ENCODE measurements at regions not wholly inside any gene's neighbourhood (a gene's known extent, or its start where the extent isn't known, plus 50 kb on each side); places are given as distances from the start of the nearest gene placed in this dataset.

DNA sequence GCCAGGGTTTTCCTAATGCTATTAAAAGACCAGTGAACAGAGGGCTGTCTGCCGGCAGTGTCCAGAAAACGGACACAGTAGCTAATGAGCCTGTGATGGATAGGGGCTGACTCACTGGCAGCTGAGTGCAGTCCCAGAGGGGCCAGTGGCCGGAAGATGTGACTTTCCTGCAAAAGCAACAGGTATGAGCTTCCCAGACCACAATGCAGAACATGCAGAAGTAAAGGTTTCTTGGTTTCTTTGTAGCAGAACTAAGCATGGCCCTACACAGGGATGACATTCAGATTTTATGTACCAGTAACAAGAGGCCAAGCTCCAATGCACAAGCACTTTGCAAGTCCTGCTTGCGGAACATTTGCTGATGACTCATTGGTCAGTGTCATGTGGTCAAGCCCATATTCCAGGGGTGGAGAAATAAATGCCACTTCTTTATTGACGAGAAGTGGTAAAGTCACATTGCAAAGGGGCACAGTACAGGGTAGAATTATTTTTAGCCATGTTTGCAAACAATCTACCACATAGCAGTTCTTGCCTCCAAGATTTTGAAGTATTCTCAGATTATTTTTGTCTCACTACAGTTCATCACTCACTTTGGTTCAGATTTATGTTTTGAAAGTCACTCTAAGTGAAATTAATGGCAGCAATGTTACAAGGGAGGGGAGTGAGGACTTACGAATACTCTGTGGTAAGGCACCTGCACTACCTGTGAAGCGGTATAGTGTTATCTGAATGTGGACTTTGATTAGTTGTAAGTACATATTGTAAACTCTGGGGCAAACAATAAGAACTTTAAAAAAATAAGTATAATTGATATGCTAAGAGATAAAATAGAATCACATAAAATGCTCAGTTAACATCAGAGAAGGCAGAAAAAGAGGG lies 263.3 kb downstream of the ABHD5 start:
- no peak for DNase-seq

DNA sequence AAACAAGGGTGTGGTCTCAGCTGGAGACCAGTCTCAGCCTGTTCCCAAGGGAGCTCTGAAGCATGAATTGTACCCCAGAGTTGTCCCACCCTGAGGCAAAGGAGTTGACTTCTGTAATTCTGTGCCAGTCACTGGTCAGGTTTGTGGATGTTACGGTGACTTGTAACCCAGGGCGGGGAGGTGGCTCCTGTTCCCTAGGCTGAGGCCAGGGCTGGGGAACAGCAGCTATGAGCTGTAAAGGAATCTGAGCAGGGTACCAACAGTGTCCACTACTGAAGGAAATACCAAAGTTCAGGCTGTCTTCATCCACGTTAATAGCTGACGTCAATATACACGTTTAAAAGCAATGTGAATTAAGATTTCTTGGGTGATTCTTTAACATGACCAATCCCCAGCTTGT lies 266.2 kb downstream of the ABHD5 start:
- no peak for DNase-seq

DNA sequence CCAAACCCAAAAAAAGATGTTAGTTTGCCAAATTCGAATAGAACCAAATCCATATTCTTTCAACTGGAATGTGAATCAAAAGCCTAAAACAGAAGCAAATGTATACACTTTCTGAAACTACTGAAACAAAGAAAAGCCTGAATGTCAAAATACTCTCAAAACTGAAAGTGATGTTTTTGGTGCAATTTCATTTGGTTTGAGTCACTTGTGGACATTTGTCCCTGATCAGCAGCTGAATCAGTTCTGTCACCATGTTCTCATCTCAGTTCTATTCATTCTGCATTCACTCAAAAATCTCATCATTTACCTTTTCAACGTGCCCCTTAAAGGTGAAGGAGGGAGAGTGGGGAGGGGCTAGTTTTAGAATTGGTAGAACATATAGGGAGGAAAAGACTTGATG lies 266.8 kb downstream of the ABHD5 start:
- DNase-seq: no peak

GRCh38 chr3:43958005-43958770 lies 267.4 kb downstream of the ABHD5 start:
- DNase-seq: no peak

- DNase-seq: no peak
These were observed 268.2 kb downstream of the ABHD5 start for GRCh38 chr3:43958973-43959372.

DNA sequence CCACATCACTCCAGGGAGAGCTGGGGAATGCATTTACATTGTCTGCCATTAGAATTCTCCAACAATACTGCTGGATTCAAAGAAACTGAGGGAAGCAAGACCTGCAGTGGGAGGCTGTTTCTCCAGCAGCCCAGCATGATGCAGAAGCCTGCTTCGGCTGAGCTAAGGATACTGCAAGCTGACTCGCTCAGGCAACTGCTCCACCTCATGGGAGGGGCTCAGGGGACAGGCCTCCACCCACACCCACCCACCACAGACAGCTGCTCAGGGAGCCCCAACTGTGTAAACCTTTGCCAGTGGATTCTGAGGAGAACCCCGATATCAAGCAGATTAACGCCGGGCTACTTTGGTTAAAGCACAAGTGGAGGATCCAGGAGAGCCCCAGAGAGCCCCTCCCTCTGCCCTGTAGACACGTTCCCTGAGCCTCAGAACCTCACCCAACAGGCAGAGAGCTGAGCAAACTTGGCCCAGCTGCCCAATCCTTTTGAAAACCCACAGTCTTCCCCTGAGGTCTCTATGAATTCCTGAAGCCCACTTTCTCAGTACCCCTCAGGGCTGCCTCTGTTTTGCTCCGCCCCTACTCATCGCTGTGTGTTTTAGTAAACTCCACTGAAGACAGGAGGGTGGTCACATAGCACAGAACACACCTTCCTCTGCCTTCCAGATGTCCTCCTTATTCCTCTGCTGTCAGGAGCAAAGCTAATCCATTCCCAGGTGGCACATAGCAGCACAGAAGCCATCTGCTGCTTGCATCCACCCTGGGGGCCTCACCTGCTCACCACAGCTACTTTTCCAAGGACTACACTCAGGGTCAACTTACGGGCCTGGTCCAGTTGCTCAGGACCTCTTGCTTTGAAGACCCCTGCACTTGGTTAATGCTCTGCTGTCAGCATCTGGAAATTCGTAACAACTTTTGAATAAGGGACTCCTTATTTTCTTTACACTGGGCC lies 269.0 kb downstream of the ABHD5 start:
- no peak for DNase-seq

DNA sequence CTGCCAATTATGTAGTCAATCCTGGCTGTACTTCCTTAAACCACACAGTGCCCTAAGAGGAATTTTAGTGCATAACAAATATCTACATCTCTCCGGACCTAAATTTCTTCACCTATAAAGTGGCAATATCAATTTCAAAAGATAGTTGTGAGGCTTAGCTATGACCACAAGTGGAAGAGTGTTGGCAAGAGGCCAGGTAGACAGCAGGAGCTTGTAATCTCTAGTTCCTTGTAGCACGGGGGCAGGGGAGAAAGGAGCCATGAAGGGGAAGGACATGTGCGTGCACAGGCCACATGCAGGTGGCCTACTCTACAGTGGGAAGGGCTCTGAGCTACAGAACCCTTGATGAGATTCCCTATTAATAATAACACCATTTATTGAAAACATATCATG lies 269.7 kb downstream of the ABHD5 start:
- no peak for DNase-seq

DNA sequence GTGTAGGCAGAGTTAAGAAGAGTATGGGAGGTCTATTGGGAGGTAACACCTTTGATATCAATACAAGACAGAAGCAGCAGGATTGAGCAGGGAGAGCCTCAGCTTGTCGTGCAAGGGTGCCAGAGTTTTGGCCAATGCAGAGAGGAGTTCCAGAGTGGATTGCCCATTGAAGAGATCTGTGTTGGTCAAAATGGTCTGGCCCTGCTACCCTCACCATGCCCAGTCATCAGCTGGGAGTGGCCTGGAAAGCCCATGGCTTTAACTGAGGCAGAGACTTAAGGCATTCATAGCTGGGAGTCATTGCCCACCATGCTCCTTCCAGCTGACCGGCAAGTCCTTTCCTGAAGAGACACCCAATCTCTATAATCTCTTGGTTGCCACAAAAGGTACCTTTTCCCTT lies 271.3 kb downstream of the ABHD5 start:
- no peak for DNase-seq

DNA sequence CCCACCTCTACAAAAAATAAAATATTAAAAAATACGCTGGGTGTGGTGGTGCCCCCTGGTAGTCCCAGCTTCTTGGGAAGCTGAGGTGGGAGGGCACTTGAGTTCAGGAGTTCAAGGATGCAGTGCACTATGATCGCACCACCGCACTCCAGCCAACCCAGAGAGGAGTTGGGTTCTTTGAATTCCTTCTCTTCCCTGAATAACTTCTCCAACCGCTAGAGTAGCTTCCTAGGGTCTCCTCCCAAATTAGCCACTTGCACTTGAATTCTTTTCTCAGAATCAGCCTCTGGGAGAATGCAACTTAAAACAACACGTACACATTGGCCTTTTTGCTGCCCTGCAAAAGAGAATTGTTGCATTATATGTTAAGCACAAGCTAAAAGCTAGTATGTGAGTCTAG lies 272.5 kb downstream of the ABHD5 start:
- DNase-seq: no peak

DNA sequence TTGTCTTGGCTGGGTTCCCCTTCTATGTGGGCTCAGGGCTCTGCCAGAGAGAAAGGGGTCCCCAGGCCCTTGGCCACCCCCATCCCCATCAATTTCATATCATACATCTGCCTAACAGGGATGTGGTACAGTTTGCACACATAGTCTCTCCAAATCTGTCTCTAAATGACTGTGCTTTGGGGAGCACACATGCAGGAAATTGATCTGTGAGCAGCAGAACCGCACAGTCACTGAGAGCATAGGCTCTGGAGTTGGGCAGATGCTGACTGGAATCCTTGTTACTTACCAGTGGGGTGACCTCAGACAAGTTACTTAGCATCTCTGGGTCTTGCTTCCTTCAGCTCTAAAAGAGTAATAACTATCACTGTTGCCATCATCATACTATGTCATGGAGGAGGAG lies 273.9 kb downstream of the ABHD5 start:
- no peak for DNase-seq

GRCh38 chr3:43965656-43966055 lies 274.9 kb downstream of the ABHD5 start:
- DNase-seq: no peak

- DNase-seq: no peak
These were observed 275.4 kb downstream of the ABHD5 start for GRCh38 chr3:43966126-43966525.

- no peak for DNase-seq
These were observed 275.2 kb upstream of the TOPAZ1 start for GRCh38 chr3:43966530-43966929.

DNA sequence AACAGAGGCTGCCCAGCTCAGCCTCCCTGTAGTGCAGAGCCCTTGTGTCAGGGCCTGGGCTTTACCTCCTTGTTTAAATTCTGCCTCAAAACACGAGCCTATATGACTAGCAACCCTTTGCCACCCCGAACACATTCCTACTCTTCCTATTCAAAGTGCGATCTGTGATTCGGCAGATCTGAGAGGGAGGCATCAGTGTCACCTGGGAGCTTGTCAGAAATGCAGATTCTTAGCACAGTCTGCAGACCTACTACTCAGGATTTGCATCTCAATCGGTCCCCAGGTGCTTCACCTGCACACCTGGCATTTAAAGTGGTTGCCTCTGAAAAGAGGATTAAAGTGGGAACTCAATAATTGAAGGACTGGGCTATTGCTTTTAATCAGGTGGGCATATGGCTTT lies 273.2 kb upstream of the TOPAZ1 start:
- no peak for DNase-seq

GRCh38 chr3:43969944-43970343 lies 271.7 kb upstream of the TOPAZ1 start:
- DNase-seq: no peak

GRCh38 chr3:43970351-43970750 lies 271.3 kb upstream of the TOPAZ1 start:
- no peak for DNase-seq

DNA sequence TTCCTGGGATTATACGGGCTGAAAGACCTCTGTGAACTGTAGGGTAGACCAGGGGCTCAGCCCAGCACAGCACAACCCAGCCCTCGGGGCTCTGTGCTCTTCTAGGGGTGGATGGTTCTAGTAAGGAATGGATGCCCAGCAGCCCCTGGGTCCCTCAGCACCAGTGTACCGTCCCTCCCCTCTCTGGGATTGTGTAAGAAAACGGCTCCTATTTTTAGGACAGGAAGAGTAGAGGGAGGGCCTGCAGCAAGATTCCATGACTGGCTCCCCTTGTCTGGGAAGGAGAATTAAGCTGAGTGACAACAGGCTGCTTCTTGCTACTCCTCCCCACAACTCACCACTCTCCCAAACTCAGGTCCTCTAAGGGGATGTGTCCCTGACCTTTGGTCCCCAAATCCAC lies 270.8 kb upstream of the TOPAZ1 start:
- no peak for DNase-seq

- no peak for DNase-seq
These were observed 270.2 kb upstream of the TOPAZ1 start for GRCh38 chr3:43971486-43971885.

DNA sequence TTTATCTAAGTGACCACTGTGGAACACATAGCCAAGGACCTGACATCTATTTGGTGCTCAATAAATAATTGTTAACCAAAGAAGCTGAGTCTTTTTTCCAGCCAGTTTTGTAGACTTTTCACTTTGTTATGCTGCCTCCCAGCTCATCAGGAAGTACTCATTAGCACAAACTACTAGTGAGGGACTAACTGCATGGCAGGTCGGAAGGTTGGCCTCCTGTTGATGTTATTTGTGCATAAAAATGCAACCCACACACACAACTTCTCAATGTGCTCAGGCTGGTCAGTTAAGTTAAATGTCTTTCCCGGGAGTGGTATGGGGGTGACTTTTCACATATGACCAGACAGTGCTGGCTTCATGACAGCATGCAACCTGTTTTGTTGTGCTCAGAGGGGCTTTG lies 263.0 kb upstream of the TOPAZ1 start:
- no peak for DNase-seq

GRCh38 chr3:43979645-43980044 lies 262.0 kb upstream of the TOPAZ1 start:
- no peak for DNase-seq

GRCh38 chr3:43994657-43995546 lies 246.8 kb upstream of the TOPAZ1 start:
- DNase-seq: peak; percentile 13 to 34
